HEK293 (cell line): ENCODE measurements at regions not wholly inside any gene's neighbourhood (a gene's known extent, or its start where the extent isn't known, plus 50 kb on each side); places are given as distances from the start of the nearest gene placed in this dataset.

Experiments used
- WT1 ChIP-seq: fragments of 450-650 bp; formaldehyde crosslinking; IDR thresholded peaks from 2 replicates; pipeline ENCODE4 v1.5.1; 2016; ENCODE audit warnings: missing biosample characterization, missing genetic modification characterization
- ZBTB17 ChIP-seq: fragments of 450-650 bp; formaldehyde crosslinking; IDR thresholded peaks from 2 replicates; pipeline ENCODE4 v1.5.1; 2016; ENCODE audit warnings: missing biosample characterization, missing genetic modification characterization
- ZNF140 ChIP-seq: fragments of 450-650 bp; formaldehyde crosslinking; IDR thresholded peaks from 2 replicates; pipeline ENCODE4 v1.5.1; 2016; ENCODE audit warnings: missing biosample characterization, missing genetic modification characterization
- ZNF221 ChIP-seq: fragments of 450-650 bp; formaldehyde crosslinking; IDR thresholded peaks from 2 replicates; pipeline ENCODE4 v1.5.1; 2017; ENCODE audit warnings: missing biosample characterization, missing genetic modification characterization, borderline replicate concordance
- ZNF426 ChIP-seq: fragments of 450-650 bp; formaldehyde crosslinking; IDR thresholded peaks from 2 replicates; pipeline ENCODE4 v1.5.1; 2017; ENCODE audit warnings: missing biosample characterization, missing genetic modification characterization, mild to moderate bottlenecking, inconsistent platforms, moderate library complexity
- ZNF629 ChIP-seq: fragments of 450-650 bp; formaldehyde crosslinking; IDR thresholded peaks from 2 replicates; pipeline ENCODE4 v1.5.1; 2017; ENCODE audit warnings: missing biosample characterization, missing genetic modification characterization
- ZNF785 ChIP-seq: fragments of 450-650 bp; formaldehyde crosslinking; IDR thresholded peaks from 2 replicates; pipeline ENCODE4 v1.5.1; 2016; ENCODE audit warnings: missing biosample characterization, missing genetic modification characterization
- TF ChIP-seq, protein P1 (sequence below): fragments of 450-650 bp; formaldehyde crosslinking; IDR thresholded peaks from 2 replicates; pipeline ENCODE4 v1.5.1; 2016; ENCODE audit warnings: missing biosample characterization, missing genetic modification characterization
- TF ChIP-seq, protein P2 (sequence below): fragments of 450-650 bp; formaldehyde crosslinking; optimal IDR thresholded peaks from 2 replicates; pipeline ENCODE3; 2016; ENCODE audit warnings: missing biosample characterization, mild to moderate bottlenecking, missing genetic modification characterization
- TF ChIP-seq, protein P3 (sequence below): fragments of 450-650 bp; formaldehyde crosslinking; IDR thresholded peaks from 2 replicates; pipeline ENCODE4; 2016; ENCODE audit warnings: missing biosample characterization, missing genetic modification characterization
- TF ChIP-seq, protein P4 (sequence below): fragments of 450-650 bp; formaldehyde crosslinking; IDR thresholded peaks from 2 replicates; pipeline ENCODE4 v1.5.1; 2016; ENCODE audit warnings: missing biosample characterization, missing genetic modification characterization
- TF ChIP-seq, protein P5 (sequence below): fragments of 450-650 bp; formaldehyde crosslinking; conservative IDR thresholded peaks from 2 replicates; pipeline ENCODE4 v1.5.1; 2016; ENCODE audit warnings: low read depth, missing biosample characterization, missing genetic modification characterization
- TF ChIP-seq, protein P6 (sequence below): fragments of 450-650 bp; formaldehyde crosslinking; IDR thresholded peaks from 2 replicates; pipeline ENCODE4 v1.5.1; 2016; ENCODE audit warnings: missing biosample characterization, missing genetic modification characterization

DNA sequence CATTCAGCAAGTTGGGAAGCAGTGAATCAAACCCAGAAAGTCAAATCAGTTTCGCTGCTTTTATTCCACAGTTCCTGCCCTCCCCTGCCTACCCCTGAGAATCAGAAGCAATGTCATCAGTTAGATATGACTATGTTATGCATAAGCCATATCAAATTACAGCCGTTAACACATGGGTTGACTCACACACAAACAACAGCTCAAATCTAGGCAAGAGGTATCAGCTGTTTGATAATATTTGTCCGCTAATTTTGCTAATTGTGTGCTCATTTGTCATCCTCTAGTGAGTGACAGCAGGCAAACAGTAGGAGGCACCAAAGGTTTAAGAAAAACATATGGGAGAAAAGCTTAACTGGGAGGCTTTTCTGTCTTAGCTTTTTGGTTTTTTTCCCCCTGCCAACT lies 327.4 kb upstream of the CCL2 start:
- TF ChIP-seq, protein P1, sequence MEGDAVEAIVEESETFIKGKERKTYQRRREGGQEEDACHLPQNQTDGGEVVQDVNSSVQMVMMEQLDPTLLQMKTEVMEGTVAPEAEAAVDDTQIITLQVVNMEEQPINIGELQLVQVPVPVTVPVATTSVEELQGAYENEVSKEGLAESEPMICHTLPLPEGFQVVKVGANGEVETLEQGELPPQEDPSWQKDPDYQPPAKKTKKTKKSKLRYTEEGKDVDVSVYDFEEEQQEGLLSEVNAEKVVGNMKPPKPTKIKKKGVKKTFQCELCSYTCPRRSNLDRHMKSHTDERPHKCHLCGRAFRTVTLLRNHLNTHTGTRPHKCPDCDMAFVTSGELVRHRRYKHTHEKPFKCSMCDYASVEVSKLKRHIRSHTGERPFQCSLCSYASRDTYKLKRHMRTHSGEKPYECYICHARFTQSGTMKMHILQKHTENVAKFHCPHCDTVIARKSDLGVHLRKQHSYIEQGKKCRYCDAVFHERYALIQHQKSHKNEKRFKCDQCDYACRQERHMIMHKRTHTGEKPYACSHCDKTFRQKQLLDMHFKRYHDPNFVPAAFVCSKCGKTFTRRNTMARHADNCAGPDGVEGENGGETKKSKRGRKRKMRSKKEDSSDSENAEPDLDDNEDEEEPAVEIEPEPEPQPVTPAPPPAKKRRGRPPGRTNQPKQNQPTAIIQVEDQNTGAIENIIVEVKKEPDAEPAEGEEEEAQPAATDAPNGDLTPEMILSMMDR = no peak
- TF ChIP-seq, protein P2, sequence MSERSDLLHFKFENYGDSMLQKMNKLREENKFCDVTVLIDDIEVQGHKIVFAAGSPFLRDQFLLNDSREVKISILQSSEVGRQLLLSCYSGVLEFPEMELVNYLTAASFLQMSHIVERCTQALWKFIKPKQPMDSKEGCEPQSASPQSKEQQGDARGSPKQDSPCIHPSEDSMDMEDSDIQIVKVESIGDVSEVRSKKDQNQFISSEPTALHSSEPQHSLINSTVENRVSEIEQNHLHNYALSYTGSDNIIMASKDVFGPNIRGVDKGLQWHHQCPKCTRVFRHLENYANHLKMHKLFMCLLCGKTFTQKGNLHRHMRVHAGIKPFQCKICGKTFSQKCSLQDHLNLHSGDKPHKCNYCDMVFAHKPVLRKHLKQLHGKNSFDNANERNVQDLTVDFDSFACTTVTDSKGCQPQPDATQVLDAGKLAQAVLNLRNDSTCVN (tag by site-specific recombination) = no peak
- no peak for TF ChIP-seq ZNF221 (tag by site-specific recombination)
- TF ChIP-seq, protein P3, sequence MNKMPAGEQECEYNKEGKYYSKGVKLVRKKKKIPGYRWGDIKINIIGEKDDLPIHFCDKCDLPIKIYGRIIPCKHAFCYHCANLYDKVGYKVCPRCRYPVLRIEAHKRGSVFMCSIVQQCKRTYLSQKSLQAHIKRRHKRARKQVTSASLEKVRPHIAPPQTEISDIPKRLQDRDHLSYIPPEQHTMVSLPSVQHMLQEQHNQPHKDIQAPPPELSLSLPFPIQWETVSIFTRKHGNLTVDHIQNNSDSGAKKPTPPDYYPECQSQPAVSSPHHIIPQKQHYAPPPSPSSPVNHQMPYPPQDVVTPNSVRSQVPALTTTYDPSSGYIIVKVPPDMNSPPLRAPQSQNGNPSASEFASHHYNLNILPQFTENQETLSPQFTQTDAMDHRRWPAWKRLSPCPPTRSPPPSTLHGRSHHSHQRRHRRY (tag by site-specific recombination) = no peak
- TF ChIP-seq ZNF140 (tag by site-specific recombination) = no peak
- TF ChIP-seq, protein P4, sequence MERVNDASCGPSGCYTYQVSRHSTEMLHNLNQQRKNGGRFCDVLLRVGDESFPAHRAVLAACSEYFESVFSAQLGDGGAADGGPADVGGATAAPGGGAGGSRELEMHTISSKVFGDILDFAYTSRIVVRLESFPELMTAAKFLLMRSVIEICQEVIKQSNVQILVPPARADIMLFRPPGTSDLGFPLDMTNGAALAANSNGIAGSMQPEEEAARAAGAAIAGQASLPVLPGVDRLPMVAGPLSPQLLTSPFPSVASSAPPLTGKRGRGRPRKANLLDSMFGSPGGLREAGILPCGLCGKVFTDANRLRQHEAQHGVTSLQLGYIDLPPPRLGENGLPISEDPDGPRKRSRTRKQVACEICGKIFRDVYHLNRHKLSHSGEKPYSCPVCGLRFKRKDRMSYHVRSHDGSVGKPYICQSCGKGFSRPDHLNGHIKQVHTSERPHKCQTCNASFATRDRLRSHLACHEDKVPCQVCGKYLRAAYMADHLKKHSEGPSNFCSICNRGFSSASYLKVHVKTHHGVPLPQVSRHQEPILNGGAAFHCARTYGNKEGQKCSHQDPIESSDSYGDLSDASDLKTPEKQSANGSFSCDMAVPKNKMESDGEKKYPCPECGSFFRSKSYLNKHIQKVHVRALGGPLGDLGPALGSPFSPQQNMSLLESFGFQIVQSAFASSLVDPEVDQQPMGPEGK (tag by site-specific recombination) = 0 out of 2 replicates have a peak, but pooled peaks have one; percentile 19
- TF ChIP-seq, protein P5, sequence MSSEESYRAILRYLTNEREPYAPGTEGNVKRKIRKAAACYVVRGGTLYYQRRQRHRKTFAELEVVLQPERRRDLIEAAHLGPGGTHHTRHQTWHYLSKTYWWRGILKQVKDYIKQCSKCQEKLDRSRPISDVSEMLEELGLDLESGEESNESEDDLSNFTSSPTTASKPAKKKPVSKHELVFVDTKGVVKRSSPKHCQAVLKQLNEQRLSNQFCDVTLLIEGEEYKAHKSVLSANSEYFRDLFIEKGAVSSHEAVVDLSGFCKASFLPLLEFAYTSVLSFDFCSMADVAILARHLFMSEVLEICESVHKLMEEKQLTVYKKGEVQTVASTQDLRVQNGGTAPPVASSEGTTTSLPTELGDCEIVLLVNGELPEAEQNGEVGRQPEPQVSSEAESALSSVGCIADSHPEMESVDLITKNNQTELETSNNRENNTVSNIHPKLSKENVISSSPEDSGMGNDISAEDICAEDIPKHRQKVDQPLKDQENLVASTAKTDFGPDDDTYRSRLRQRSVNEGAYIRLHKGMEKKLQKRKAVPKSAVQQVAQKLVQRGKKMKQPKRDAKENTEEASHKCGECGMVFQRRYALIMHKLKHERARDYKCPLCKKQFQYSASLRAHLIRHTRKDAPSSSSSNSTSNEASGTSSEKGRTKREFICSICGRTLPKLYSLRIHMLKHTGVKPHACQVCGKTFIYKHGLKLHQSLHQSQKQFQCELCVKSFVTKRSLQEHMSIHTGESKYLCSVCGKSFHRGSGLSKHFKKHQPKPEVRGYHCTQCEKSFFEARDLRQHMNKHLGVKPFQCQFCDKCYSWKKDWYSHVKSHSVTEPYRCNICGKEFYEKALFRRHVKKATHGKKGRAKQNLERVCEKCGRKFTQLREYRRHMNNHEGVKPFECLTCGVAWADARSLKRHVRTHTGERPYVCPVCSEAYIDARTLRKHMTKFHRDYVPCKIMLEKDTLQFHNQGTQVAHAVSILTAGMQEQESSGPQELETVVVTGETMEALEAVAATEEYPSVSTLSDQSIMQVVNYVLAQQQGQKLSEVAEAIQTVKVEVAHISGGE = no peak
- TF ChIP-seq WT1 (tag by site-specific recombination) = no peak
- TF ChIP-seq, protein P6, sequence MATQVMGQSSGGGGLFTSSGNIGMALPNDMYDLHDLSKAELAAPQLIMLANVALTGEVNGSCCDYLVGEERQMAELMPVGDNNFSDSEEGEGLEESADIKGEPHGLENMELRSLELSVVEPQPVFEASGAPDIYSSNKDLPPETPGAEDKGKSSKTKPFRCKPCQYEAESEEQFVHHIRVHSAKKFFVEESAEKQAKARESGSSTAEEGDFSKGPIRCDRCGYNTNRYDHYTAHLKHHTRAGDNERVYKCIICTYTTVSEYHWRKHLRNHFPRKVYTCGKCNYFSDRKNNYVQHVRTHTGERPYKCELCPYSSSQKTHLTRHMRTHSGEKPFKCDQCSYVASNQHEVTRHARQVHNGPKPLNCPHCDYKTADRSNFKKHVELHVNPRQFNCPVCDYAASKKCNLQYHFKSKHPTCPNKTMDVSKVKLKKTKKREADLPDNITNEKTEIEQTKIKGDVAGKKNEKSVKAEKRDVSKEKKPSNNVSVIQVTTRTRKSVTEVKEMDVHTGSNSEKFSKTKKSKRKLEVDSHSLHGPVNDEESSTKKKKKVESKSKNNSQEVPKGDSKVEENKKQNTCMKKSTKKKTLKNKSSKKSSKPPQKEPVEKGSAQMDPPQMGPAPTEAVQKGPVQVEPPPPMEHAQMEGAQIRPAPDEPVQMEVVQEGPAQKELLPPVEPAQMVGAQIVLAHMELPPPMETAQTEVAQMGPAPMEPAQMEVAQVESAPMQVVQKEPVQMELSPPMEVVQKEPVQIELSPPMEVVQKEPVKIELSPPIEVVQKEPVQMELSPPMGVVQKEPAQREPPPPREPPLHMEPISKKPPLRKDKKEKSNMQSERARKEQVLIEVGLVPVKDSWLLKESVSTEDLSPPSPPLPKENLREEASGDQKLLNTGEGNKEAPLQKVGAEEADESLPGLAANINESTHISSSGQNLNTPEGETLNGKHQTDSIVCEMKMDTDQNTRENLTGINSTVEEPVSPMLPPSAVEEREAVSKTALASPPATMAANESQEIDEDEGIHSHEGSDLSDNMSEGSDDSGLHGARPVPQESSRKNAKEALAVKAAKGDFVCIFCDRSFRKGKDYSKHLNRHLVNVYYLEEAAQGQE (tag by site-specific recombination) = no peak
- TF ChIP-seq ZNF629 (tag by site-specific recombination) = peak; percentile 81
- TF ChIP-seq ZNF785 = no peak
- no peak for TF ChIP-seq ZNF426 (tag by site-specific recombination)
- TF ChIP-seq ZBTB17 (tag by site-specific recombination) = peak; percentile 81
